ENCODE measurements at regions not wholly inside any gene's neighbourhood (a gene's known extent, or its start where the extent isn't known, plus 50 kb on each side); places are given as distances from the start of the nearest gene placed in this dataset.
A peak's percentile ranks its signal among the peaks of the same experiment; 100 is the strongest.

DNA sequence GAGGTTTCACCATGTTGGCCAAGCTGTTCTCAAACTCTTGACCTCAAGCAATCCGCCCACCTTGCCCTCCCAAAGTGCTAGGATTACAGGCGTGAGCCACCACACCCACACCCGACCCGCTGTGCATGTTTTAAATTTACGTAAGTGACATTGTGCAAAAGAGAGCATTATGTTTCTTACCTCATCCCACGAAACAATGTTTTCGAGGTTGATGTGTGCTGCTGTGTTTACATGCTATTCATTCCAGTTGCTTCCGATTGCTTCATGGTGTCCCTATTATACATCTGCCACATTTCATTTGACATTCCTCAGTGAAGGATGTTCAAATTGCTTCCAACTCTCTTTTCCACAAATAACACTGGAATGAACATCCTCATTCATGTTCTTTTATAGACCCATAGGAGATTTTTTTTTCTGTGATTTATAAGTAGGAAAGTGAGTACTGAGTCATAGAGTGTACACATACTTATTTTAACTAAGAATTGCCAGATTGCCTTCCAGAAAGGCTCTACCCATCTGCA is 403.9 kb upstream of the JARID2 start:
- DNase-seq (ENCODE audit: low spot score), result peak; percentile 73

DNA sequence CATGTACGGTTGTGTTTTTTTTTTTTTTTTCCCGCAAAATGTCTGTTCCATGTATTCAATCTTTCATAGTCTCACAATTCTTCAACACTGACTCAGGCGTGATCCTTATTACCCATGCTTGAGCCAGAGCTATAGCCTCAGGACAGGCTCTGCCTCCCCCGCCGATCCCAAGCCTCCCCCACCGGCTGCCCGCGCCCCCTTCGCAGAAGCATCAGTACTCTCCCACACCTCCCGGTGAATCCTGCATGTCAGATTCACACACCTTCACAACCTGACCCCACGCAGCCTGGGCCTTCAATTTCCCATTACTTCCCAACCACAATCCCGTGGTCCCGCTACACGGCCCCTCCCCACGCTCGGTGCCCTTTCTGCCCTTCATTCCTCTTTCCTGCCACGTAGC is 401.5 kb upstream of the JARID2 start:
- DNase-seq (ENCODE audit: low spot score), result no peak

DNA sequence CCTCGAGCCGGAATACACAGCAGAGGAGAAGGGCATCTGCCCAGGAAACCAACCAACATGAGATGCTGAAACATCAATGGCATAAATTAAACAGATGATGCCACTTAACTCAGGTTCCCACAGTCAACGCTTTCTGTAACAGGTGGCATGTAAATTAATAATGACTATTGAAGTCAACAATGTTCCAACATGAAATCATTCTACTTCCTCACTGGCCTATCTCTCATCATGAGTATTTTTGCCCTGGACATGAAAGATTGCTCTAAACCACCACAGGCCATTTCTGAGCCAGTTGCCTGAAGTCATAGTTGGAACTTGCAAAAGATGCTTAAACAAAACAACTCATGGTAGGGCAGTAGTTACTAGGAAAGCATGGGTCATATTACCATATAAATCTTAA is 397.9 kb upstream of the JARID2 start:
- DNase-seq (ENCODE audit: low spot score), result no peak

DNA sequence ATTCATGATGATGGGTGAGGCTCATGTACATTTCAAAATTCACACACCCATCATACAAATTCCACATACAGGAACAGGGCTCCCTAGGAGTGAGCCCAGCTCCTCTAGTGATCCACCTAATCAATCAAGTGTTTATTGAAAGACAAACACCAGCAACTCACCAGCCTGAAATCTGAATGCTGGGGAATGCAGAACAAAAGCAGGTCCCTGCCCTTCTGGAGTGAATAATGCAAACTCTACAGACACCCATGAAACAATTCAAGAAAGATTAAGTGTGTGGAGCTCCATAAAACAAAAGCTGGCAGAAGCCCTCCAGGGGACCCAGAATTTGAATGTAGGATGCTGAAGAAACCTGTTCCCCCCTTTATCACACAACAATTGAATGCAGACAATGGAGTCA is 396.7 kb upstream of the JARID2 start:
- no peak for DNase-seq (ENCODE audit: low spot score)

DNA sequence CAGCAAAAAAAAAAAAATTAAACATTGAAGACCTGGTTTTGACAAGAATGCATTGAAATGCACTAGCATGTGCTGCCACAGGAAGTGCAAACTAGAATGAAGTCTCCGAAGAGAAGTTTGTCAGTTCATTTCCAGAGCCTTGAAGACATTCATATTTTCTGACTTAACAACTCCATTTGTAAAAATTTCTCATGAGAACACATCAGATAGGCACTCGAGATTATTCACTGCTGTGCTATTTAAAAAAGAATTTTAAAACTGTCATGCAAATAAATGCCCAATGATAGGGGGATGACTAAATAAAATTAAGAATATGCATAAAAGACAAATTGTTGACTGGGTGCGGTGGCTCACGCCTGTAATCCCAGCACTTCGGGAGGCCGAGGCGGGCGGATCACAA is 394.6 kb upstream of the JARID2 start:
- DNase-seq (ENCODE audit: low spot score), result no peak

DNA sequence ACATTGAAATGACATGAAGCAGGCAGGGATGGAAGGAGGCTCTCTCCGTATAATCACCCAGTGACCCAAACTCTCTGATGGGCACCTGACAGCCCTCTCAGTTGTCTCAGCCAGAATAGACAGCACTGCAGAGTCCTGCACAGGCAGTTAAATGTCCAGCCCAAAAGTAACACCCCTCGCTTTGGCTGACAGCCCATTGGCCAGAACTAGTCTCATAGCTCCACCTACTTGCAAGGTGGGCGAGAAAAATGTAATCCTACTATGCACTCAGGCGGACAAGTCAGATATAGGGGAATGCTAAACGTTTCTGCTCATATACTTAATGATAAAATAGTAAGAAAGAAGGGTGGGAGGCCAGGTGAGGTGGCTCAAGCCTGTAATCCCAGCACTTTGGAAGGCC is 393.5 kb upstream of the JARID2 start:
- no peak for DNase-seq (ENCODE audit: low spot score)

DNA sequence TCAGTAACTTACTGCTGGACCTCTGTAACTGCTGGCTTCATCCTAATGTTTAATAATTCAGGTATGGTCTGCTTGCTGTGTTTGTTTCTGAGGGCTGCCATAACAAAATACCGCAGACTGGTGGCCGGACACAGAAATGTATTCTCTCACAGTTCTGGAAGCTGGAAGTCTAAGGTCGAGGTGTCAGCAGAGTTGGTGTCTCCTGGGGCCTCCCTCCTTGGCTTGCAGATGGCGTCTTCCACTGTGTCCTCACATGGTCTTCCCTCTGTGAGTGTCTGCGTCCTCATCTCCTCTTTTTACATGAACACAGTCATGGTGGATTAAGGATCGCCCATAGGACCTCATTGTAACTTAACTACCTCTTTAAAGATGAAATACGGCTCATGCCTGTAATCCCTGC is 389.7 kb upstream of the JARID2 start:
- DNase-seq (ENCODE audit: low spot score), result no peak

DNA sequence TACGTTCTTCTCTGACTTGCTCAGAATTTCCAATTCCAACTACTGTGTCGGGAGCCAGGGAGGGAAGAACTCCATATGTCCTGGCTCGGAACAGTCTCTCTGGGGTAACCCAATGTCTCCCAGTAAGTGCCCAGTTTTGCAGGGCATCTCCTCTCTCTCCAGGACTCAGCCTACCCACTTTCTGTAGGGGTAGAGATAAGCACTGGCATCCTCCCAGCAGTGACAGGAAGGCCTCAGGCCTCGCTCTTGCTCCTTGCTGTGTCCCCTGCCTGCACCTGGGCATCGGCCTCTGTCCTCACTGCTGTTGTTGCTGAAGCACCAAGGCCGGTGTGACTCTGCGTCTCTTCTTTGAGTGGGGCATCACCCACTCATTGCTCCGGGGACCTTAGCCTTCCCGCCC is 388.9 kb upstream of the JARID2 start:
- no peak for DNase-seq (ENCODE audit: low spot score)

DNA sequence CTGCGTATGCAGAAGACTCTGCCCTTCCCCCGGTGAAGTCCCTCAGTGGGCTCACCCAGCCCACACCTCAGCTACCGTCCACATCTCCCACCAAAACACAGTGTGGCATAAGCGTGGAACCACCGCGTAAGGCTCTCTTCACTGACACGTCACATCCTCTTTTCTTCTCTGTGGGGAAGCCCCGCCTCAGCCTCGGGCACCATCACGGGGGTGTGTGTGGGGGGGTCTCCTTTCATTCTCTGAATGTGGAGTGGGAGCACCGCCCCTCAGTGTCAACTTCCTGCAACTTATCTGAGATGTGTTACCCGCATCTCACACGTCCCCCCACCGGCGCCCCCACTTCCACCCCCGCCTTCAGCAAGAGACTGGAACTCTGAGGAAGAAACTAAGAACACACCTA is 388.4 kb upstream of the JARID2 start:
- DNase-seq (ENCODE audit: low spot score), result no peak

DNA sequence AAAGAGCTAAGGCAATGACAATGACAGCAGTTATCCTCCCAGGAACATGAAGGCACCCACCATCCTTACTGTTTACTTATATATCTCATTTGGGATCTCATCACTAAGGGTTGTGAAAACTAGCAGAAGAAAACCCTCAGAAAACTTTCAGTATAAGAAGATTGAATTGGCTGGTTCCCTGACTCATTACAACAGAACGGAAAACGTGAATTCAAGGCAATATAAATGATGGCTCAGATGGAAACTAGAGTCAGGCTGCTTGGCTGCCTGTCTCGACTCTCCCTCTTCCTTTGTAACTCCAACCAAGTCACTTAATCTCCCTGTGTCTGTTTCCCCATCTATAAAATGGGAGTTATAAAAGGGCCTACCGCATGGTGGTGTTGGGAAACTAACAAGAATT is 387.1 kb upstream of the JARID2 start:
- no peak for DNase-seq (ENCODE audit: low spot score)

DNA sequence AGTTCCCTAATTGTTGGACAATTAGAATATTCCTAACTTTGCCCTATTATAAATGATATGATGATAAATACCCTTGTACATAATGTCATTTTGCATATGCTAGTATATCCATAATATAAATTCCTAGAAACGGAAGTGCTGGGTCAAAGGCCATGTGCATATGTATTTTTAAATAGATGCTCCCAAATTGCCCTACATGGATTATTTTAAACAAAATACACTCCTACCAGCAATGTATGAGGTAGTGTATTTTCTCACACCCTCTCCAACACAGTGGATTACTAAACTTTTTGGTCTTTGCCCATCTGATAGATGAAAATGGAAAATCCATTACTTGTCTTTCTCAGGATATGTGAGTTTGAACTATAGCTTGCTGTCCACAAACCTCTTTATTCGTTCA is 385.1 kb upstream of the JARID2 start:
- DNase-seq (ENCODE audit: low spot score), result no peak

DNA sequence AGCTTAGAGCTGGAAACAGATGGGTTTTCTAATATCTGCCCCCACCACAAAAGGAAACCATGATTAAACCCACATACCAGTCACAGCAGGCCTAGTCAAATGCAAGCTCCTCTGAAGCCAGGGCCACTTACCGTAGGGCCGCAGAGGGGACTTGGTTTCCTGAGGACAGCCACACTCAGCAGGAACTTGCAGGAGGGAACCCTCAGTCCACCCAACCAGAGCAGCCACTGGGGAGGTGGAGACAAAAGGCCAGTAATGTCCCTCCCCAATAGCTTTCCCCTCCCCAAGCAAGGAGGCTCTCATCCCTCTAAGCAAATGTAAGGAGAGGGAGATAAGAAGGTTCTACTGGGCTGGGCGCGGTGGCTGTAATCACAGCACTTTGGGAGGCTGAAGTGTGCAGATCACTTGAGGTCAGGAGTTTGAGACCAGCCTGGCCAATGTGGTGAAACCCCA is 384.4 kb upstream of the JARID2 start:
- DNase-seq (ENCODE audit: low spot score), result no peak

DNA sequence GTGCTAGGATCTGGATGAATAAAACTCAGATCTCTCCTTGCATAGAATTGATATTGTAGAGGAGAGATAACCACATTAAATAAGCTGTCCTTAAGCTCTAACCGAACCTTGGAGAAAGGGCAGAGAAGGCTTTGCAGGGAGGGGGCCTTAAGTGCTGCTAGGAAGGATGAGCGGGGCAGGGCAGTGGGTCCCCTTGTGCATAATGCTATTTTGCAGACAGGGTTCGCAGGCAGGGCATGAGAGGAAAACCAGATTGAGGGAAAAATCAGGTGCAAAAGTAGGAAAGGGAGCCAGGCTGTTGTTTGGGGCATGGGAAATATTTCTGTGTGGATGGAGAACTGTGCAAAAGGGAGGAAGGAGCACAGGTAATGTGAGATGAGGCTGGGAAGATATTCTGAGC is 383.0 kb upstream of the JARID2 start:
- DNase-seq (ENCODE audit: low spot score), result no peak

DNA sequence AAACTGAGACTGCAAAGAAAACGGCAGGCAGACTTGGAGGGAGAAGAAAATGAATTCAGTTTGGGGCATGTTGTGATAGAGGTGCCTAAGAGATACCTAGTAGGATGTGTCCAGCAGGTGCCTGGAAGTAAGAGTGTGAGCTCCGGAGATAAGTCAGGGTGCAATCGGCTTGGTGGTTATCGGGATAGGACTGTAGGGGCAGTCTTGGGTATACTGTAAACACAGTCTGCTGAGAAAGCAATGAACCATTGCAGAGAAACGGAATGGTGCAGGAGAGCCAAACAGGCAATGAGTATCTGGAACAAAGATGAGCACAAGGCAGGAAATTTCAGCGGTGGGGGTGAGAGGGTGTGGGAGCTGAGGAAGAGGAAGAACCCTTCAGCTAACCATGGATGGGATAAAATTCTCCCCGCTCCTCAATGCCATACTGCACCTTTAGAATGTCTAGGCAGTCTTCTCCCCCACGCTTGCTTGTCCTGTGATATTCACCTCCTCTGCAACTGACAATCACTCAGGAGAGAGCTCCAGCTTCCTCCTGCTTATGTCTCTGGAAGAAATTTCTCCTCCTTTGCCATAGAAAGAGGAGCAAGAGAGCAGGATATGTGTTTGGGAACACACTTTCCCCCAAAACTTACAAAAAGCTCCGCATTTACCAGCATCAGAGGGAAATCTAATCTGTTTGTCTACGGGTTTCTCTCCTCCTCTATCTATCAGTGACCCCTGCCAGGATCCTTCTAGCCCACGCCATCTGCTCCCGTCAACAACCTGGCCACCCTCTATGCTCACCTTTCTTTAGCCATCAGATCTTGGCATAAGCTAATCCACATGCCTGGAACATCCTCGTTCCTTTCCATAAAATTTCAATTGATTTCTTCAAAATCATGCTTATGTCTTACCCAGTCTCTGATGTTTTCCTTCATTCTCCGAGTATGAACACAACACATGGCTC is 381.7 kb upstream of the JARID2 start:
- no peak for DNase-seq (ENCODE audit: low spot score)

DNA sequence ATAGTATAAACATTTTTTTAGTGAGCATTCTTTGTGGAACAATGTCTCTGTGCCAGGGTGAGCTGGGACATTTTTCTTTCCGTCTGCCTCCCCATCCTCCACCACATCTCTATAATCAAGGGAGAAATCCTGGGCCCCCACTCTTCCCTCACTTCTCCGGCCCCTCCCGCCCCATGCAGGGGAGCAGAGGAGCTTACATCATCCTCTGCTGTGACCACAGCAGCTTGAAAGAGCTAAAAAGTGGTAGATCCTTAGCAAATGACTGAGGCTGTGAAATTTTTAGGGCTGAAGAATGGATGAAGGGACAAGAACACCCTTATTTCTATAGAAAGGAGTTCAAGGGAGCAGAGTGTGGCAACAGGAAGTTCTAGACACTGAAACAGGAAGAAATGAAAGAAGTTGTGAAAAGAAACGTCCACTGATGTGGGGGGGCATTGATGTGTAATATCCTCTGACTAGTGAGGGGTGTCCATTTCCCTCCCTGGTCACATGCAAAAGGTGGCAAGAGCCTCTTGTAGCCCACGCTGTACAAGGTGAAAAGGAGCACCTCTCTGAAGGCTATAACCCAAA is 380.3 kb upstream of the JARID2 start:
- no peak for DNase-seq (ENCODE audit: low spot score)

DNA sequence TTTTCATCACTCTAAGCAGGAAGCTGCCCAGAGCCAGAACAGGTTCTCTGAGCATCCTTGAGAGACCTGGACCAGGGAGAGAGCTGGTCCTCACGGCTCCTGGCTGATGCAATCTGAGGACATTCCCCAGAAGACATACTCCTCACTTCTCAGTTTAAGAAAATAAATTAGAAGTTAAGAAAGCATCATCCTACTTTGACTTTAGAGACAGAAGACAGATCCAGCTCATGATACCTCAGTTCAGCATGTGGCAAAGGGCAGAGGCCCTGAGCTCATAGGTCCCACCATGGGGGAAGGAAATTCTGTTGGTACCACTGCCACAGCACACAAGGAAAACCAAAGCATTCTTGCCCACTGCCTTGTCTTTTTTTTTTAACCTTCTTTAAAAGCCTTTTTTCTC is 378.1 kb upstream of the JARID2 start:
- DNase-seq (ENCODE audit: low spot score), result no peak

DNA sequence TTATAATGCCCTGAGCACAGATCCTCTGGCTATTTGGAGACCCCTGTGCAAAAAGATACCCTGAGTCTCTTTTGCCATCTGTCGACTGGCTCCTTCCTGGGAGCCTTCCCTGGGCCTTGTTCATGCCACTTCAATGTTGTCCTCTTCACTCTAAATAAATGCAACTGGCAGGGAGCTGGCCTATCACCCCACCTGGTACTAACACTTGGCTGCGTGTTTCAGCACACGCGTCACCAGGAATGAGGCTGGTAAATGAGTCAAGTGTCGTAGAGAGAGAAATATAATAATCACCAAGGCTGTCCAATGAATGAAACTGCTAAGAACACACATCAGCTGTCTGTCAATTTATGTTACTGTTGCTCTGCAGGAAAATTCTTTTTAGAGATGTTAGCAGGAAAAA is 374.6 kb upstream of the JARID2 start:
- DNase-seq (ENCODE audit: low spot score), result peak; percentile 31

DNA sequence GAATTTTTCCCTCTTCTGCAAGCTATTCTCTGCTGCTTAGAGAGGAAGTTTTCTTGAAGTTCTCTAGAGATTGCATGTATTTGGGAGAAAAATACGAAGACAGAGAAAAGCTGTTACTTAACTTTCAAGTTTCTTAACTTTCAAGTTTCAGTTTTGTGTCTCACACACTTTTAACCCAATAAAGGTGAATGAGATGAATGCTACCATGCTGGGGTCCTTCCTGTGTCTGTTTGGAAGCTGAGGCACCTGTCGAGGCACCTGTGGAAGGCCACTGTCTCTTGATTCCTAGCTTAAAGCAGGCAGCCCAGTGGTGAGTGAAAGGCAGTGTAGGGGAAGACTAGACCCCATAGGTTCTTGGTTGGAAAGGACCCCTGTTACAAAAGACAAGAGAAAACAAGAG is 372.8 kb upstream of the JARID2 start:
- no peak for DNase-seq (ENCODE audit: low spot score)

DNA sequence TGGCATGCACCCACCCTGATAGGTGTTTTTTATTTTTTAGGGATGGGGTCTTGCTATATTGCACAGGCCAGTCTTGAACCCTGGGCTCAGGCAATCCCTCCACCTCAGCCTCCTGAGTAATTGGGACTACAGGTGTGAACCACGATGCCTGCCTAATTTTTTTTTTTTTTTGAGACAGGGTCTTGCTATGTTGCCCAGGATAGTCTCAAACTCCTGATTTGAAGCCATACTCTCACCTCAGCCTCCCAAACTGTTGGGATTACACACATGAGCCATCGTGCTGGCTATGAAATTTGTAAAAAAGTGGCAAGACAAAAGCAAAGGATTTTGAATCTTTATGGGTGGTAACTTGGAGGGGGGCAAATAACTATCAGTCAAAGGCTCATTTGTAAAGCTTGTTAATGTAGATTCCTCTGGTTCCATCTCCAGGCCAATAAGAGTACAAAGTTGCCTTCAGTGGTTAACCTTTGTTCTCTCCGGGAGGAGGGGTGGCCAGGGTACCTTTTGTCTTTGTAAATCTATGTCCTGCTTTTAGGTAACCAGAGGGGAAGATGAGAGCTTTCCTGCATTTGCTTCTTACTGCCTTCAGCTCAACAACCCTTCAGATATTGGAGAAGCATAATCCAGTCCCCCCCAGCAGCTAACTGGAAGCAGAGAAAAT is 372.0 kb upstream of the JARID2 start:
- no peak for DNase-seq (ENCODE audit: low spot score)

DNA sequence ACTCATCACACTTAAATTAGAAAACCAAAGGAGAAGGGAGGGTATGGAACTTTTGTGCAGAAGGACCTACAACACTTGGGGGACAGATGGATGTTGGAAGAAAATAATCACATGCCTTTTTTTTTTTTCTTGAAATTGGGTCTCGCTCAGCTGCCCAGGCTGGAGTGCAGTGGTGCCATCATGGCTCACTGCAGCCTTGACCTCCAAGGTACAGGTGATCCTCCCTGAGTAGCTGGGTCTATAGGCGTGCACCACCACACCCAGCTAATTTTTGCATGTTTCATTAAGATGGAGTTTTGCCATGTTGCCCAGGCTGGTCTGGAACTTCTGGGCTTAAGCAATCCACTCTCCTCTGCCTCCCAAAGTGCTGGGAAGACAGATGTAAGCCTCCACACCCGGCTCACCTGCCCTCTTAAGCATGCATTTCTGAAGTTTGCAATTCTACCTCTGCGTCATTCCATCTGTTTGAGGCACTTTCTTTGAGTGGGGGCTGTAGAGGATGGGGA is 370.8 kb upstream of the JARID2 start:
- no peak for DNase-seq (ENCODE audit: low spot score)

DNA sequence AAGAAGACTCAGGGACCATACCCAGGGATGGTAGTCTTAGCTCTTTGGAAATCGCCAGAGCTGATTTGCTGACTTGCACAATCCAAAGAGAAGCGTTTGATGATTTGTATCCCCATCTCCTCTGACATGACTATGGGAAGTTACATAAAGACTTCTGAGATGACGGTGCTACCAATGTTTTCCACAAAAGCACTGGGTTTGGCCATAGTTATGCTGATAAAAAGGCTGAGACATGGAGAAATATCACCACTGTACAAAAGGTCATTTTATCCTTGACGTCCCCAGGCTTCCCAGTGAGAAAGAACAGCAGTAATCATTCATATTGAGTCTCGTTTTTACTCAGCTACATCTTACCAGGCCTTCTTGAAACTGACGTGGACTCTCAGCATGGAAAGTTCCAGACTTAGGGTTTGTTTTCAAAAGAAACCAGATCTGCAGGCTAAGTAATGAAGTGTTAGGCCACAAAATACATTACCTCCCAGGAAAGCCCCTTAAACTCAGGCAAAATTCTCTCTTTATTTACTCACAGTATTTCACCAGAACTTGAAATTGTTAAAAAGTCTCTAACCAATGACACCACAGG is 370.3 kb upstream of the JARID2 start:
- DNase-seq (ENCODE audit: low spot score), result no peak

All from AG08396 (cell line).